Stimulated activated CD8-positive, alpha-beta memory T cell treated with anti-CD3 and anti-CD28 coated beads, Interleukin-12 subunit alpha, Interleukin-12 subunit beta, amount 100 ng/mL, for 1 hour (primary cell): ENCODE measurements at regions not wholly inside any gene's neighbourhood (a gene's known extent, or its start where the extent isn't known, plus 50 kb on each side); places are given as distances from the start of the nearest gene placed in this dataset.
"Not testable (repeated sequence)": the region's sequence is repeated elsewhere in the genome, so short reads cannot be mapped to it uniquely, and the experiment has no call there.

Experiments used
- DNase-seq: peaks from one replicate; pipeline ENCODE4 v3.0.0-alpha.2; 2020; ENCODE audit warnings: low read depth

DNA sequence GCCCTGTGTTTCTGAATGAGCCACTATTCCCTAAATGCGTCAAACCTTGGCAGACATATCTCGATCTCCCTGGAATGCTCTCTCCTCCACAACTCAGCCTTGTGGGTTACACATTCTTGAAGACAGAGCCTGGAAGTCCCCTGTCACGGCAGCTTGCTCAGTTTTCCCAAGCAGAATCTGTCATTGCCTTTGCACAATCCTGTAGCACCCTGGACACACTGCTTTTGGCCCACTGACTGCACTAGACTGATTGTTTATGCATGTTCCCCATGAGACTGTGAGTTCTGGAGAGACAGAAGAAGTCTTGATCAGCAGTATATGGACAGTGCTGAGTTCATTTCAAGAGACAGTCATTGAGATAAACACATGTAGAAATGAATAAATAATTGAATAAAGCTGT is 406.7 kb downstream of the CD83 start:
- DNase-seq = no peak

DNA sequence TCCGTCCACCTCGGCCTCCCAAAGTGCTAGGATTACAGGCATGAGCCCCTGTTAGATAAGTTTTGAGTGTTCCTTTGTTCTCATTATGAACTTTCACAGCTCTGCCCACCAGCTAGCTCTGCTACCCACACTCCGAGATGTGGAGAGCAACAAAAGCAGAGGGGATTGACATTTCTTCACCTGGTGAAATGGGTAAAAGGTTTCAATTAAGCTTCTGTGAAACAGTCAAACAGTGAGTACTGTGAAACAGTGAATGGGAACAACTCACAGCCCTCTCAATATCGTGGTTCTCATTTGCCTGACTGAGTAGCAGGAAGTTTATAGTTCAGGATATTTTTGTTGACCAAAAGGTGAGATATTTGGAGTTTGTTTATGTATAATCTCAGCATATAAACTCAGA is 412.8 kb downstream of the CD83 start:
- no peak for DNase-seq

DNA sequence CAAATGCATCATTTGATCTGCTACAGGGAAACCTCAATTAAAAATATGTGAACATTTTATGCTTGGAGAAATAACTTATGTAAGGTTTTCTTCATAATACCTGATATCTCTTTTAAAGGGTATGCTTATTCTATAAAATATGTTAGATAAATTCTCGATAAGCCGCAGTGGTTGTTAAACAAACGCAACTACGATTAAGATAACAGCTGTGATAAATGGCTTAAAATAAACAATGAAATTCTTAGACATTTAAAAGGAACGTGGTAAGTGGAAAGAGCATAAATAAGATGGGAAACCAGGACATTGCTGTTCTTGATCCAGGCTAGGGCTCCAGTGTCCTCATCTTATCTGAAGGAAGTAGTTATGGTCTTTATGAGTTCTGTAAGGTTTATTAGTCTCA is 415.9 kb downstream of the CD83 start:
- no peak for DNase-seq

DNA sequence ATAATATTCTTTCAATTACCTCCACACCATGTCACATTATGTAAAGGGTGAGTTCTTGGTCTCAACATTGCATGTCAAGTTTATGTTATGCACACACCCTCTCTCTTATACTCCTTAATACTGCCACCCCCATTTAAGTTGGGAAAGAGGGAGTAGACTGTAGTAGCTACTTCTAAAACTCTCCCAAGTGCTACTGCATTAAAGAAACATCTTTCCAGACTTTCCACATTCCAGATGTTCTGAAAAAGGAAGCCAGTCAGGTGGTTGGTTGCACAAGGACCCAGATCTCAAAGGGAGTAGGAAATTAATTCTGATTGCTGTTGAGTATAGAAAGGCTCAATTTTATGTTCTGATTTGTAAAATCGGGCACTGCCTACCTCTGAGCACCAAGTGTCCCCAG is 419.5 kb downstream of the CD83 start:
- no peak for DNase-seq

- no peak for DNase-seq
Observed at GRCh38 chr6:14540276-14540675, 422.7 kb downstream of the CD83 start.

- no peak for DNase-seq
Observed at GRCh38 chr6:14540810-14541540, 423.4 kb downstream of the CD83 start.

DNA sequence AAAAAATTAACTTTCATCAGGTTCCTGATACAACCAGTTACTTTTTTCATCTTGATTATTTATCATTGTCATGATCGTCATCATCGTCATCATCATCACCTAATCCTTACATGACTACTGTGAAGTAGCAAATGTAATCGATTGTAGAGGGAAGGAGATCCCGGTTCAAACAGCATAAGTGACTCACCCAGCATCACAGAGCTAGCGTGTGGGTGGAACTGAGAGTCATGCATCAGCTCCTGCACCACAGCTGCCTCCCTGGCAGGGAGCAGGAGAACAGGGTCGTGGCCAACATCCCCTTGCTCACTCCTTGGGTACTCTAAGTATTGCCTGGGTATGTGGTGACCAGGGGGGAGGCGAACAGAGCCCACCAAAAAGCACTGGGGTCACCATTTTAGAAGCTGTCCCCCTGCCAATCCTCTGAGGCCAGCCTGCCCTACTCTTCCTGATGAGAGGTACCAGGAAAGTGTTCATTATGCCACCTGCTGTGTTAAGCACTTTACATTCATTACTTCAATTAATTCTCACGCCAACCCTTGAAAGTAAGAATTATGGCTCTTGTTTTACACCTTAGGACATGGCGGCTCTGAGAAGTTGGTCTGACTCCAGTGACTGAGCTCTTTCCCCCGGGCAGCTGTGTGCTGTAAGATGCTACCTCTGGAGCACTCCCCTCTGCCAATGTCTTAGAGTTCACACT is 425.2 kb downstream of the CD83 start:
- DNase-seq = no peak

- no peak for DNase-seq
Observed at GRCh38 chr6:14543971-14544585, 426.5 kb downstream of the CD83 start.

DNA sequence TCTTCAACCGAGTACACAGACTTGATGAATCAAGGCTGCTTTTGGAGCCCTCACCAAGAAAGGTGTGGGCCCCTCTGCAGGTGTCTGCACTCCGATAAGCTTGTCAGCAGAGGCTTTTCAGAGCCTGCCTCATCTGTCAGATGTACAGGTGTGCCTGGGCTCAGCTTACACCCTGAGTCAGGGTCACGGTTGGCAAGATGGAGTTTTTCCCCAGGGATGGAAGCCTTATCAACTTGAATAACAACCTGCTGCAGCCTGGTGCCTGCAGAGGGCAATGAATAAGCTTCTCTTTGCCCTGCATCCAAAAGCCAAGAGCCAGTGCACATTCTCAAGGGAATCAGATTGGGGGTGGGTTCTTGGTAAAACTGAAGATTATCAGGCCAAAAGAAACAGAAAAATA is 427.1 kb downstream of the CD83 start:
- DNase-seq = no peak

DNA sequence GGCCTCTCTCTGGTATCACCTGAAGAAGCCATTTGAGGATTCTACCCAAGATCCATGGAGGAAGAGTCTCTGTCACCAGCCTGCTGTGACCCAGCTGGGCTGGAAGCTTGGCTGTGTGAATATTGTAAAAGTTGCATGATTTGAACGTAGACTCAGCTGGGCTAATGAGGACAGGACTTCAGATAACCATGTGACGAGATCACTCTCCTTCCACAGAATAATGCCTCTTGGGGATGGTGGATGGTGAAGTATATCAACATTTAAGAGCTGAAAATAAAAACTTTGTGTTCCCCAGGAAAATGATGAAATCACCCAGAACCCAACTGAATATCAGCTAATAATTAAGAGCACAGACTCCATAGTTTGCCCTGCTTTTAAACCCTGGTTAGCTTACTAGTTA is 427.9 kb downstream of the CD83 start:
- no peak for DNase-seq

DNA sequence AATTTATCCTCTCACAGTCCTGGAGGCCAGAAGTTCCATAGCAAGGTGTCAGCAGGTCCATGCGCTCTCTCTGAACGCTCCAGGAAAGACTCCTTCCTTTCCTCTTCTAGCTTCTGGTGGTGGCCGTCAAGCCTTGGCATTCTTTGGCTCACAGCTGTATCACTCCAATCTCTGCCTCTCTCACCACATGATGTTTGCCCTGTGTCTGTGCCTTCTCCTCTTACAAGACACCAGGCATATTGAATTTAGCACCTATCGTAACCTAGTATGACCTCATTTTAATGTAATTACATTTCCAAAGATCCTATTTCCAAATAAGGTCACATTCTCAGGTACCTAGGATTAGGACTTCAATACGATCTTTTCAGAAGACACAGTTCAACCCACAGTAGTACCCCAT is 428.5 kb downstream of the CD83 start:
- DNase-seq = no peak

DNA sequence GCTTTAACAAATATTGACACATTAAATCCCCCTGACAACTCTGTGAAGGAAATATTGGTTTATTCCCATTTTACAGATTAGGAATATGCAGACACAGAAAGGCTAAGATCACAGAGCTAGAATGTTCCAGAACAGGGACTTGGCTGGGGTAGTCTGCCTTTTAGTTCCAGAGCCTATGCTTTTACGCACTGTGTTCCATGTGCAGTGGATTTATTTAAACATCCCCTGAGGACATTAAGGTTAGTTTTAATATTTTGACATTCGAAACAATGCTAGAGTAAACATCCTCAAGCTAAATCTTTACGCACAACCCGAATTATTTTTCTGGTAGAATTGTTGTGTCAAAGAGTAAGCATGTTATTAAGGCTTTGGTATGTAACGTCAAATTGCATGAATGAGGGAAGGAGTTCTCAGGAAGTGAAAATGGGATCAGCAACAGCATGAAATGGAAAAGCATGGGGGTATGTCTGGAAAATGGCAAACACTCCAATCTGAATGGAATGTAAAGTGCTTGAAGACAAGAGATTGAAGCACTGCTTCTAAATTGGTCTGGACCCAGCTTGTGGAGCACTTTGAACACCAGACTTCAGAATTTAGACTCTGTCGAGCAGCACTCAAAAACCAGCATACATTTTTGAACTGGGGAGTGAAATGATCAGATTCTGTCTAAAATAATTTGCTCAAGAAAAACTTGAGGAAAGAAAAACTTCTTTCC is 429.9 kb downstream of the CD83 start:
- no peak for DNase-seq

GRCh38 chr6:14549304-14549770 is 431.8 kb downstream of the CD83 start:
- no peak for DNase-seq

DNA sequence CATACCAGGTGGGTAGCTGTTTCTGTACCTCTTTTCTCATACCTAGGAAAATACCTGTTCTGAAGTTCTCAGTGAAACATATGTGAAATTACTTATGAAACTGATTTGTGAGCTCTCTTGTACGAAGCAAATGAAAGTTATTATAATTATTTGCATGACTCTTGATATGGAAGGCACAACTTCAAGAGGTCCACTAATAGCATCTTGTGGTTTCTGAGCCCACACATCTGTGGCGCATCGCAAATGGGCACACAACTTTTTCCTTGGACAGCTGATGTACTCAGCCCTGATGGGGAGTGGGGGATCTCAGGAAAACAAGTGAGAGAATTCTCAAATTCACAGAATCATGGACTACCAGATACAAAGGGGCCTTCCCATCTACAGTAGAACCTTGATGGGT is 432.3 kb downstream of the CD83 start:
- DNase-seq = no peak

DNA sequence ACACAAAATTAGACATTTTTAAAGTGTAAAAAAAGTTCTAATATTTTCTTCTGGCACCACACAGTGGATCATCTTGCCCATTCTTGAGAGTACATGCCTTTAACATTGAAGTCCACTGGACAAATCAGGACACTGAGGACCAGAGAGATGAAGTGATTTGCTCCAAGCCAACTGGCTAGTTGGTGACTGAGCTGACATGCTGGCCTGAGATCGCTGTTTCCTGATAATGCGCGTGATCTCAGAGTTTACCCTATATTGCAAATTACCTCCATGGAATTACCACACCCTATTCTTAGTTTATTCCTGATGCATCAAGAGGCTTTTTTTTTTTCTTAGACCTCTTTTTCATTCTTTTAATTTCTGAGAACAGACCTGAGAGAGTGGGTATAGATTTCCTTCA is 432.8 kb downstream of the CD83 start:
- no peak for DNase-seq

- no peak for DNase-seq
Observed at GRCh38 chr6:14550822-14551221, 433.2 kb downstream of the CD83 start.

GRCh38 chr6:14551601-14552000 is 434.0 kb downstream of the CD83 start:
- not testable (repeated sequence) for DNase-seq

DNA sequence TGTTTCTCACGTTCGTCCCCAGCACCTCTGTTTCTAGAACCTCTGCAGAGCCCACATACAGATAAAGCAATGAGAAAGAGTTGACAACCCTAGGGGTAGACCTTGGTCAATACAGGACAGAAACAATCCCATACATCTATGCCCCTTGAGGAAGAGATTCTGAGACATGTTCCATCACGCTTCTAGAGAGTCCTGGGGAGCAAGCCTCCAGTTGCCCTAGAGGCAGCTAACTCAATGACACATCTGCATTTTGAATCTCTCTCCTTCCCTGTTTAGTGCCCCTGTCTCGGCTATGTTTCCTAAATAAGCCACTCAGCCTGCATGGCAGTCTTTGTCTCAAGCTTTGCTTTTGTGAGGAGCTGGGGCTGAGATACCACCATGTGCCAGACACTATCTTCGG is 435.3 kb downstream of the CD83 start:
- no peak for DNase-seq

- no peak for DNase-seq
Observed at GRCh38 chr6:14553515-14553914, 435.9 kb downstream of the CD83 start.

GRCh38 chr6:14555804-14556203 is 438.2 kb downstream of the CD83 start:
- DNase-seq = no peak

GRCh38 chr6:14559746-14560536 is 442.4 kb downstream of the CD83 start:
- DNase-seq = no peak

GRCh38 chr6:14561563-14561962 is 444.0 kb downstream of the CD83 start:
- not testable (repeated sequence) for DNase-seq
